ENCODE measurements at regions not wholly inside any gene's neighbourhood (a gene's known extent, or its start where the extent isn't known, plus 50 kb on each side); places are given as distances from the start of the nearest gene placed in this dataset.
A peak's percentile ranks its signal among the peaks of the same experiment; 100 is the strongest.

DNA sequence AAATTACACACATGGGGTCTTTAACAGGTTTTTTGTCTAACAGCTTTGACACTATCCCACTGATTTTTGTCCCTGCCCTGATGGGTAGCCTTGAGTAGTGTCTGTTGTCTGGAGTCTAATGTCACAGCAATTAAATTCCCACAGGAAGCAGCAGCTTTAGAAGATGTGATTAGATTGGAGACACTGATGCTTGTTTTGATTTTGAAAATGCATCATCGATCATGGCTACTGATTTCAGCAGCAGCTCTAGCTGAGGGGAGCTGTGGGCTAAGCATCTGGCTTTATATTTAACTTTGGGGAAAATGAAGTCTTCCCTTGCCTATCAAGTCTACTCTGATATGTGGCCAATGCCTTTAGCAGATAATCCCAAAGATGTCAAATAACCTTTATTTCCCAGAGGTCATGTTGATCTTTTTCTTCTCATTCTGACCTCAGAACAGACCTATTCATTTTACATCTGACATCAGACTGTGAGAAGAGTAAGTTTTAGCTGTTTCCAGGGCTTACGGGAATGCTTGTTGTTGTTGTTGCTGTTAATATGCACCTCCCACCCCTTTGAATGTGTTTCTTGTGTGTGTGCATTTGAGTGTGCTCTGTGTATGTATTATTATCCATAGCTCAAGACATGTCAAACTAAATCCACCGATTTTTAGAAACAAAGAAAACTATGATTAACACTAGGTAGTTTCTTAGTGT is 704.9 kb upstream of the NUDT12 start:
- no peak for DNase-seq
- Histone ChIP-seq H3K23me2 (ENCODE audit: insufficient read length, low read depth, low read length, poor library complexity, severe bottlenecking) (no peaks in the 10 kb centered on the region), H3K56ac (ENCODE audit: insufficient read length, low read depth, low read length) (no peak overlapping the region), H3K9ac (ENCODE audit: extremely low read depth, insufficient read length, low read length) (no peak overlapping the region), H3K27ac (ENCODE audit: insufficient read length, low read depth, low read length) (no peak overlapping the region), H3K27me3 (ENCODE audit: insufficient read depth, low read length) (no peaks in the 10 kb centered on the region), H3K79me2 (ENCODE audit: insufficient read depth, low read length) (no peaks in the 10 kb centered on the region), H3K4me2 (ENCODE audit: insufficient read depth, insufficient read length, low read length) (no peak overlapping the region), H2BK20ac (ENCODE audit: low read depth, low read length, poor library complexity, severe bottlenecking) (no peak overlapping the region), H2AFZ (ENCODE audit: low read length) (no peak overlapping the region), H2BK12ac (ENCODE audit: insufficient read length, low read depth, low read length) (no peak overlapping the region), H2AK5ac (ENCODE audit: insufficient read length, low read length) (no peak overlapping the region), H2BK5ac (ENCODE audit: insufficient read length, low read length) (no peak overlapping the region), H3T11ph (ENCODE audit: low read length) (no peak overlapping the region), H3K79me1 (ENCODE audit: insufficient read depth, low read depth, low read length, poor library complexity, severe bottlenecking) (no peaks in the 10 kb centered on the region), H3K9me3 (ENCODE audit: control insufficient read depth, low read depth, low read length) (no peaks in the 10 kb centered on the region), H4K8ac (replicated peaks; ENCODE audit: insufficient read length, low read depth, low read length) (no peak overlapping the region), H3K4me1 (ENCODE audit: insufficient read depth, low read length) (no peaks in the 10 kb centered on the region), H4K91ac (ENCODE audit: insufficient read length, low read depth, low read length) (no peak overlapping the region), H3K23ac (ENCODE audit: insufficient read length, low read depth, low read length) (no peak overlapping the region), H4K20me1 (ENCODE audit: control insufficient read depth, insufficient read depth, insufficient read length) (no peaks in the 10 kb centered on the region), H2BK120ac (ENCODE audit: low read depth, low read length, poor library complexity, severe bottlenecking) (no peak overlapping the region), H2BK15ac (ENCODE audit: low read depth, low read length) (no peak overlapping the region), H3K4ac (ENCODE audit: low read depth, low read length) (no peak overlapping the region), H3K14ac (ENCODE audit: insufficient read depth, low read length) (no peak overlapping the region), H4K5ac (ENCODE audit: insufficient read length, low read depth, low read length) (no peak overlapping the region), H3K18ac (ENCODE audit: insufficient read length, low read depth, low read length) (no peak overlapping the region)
- Mint-ChIP-seq H3K27me3 (ENCODE audit: low read depth) (no peaks in the 10 kb centered on the region), H3K4me1 (peaks cover 10% of the 10 kb centered on the region in 2 experiments), H3K27ac (peak overlapping the region in 1 of 3 experiments; percentile 24; a peak in 1 of 7 replicates), H3K36me3 (ENCODE audit: insufficient read depth in 1 of 3, low read depth in 3 of 3) (no peaks in the 10 kb centered on the region), H3K4me3 (no peak overlapping the region), H3K9me3 (no peaks in the 10 kb centered on the region)
- WGBS (ENCODE audit: extremely low coverage, insufficient read length, low lambda C conversion rate), result no CpG with 5 or more reads among the region's 3 CpGs
- TF ChIP-seq, protein P1, sequence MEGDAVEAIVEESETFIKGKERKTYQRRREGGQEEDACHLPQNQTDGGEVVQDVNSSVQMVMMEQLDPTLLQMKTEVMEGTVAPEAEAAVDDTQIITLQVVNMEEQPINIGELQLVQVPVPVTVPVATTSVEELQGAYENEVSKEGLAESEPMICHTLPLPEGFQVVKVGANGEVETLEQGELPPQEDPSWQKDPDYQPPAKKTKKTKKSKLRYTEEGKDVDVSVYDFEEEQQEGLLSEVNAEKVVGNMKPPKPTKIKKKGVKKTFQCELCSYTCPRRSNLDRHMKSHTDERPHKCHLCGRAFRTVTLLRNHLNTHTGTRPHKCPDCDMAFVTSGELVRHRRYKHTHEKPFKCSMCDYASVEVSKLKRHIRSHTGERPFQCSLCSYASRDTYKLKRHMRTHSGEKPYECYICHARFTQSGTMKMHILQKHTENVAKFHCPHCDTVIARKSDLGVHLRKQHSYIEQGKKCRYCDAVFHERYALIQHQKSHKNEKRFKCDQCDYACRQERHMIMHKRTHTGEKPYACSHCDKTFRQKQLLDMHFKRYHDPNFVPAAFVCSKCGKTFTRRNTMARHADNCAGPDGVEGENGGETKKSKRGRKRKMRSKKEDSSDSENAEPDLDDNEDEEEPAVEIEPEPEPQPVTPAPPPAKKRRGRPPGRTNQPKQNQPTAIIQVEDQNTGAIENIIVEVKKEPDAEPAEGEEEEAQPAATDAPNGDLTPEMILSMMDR (conservative IDR thresholded peaks at IDR 0.05), result no peak
